Loucy (cell line): ENCODE measurements at regions not wholly inside any gene's neighbourhood (a gene's known extent, or its start where the extent isn't known, plus 50 kb on each side); places are given as distances from the start of the nearest gene placed in this dataset.
A peak's percentile ranks its signal among the peaks of the same experiment; 100 is the strongest.

Experiments used
- H2AFZ ChIP-seq: fragments of 200-600 bp; sonication (generic); 2 replicates; pipeline ENCODE4 v1.6.0; 2016; ENCODE audit warnings: antibody characterized with exemption, mild to moderate bottlenecking, low read length, moderate library complexity
- H3F3A ChIP-seq: fragments of 200-600 bp; 2 replicates; pipeline ENCODE4 v1.6.0; 2016; ENCODE audit warnings: antibody characterized with exemption, low read depth, mild to moderate bottlenecking
- H3K27me3 ChIP-seq: fragments of 200-600 bp; sonication (generic); 2 replicates; pipeline ENCODE4 v1.6.1; 2014; ENCODE audit warnings: low read length, mild to moderate bottlenecking; ENCODE audit not compliant: insufficient read depth, poor library complexity, severe bottlenecking
- H3K36me3 ChIP-seq: fragments of 200-600 bp; sonication (generic); 2 replicates; pipeline ENCODE4 v1.6.1; 2016; ENCODE audit warnings: low read length; ENCODE audit not compliant: insufficient read depth
- H3K4me1 ChIP-seq: fragments of 200-600 bp; sonication (generic); 2 replicates; pipeline ENCODE4 v1.5.1; 2014; ENCODE audit warnings: low read length, mild to moderate bottlenecking; ENCODE audit not compliant: insufficient read depth, poor library complexity, severe bottlenecking
- H3K4me2 ChIP-seq: fragments of 200-600 bp; sonication (generic); 2 replicates; pipeline ENCODE4 v1.6.0; 2014; ENCODE audit warnings: antibody characterized with exemption, low read length, low read depth, mild to moderate bottlenecking; ENCODE audit not compliant: poor library complexity, severe bottlenecking
- H3K4me3 ChIP-seq: fragments of 200-600 bp; sonication (generic); 2 replicates; pipeline ENCODE4 v1.5.1; 2014; ENCODE audit warnings: low read length, mild to moderate bottlenecking, mixed read lengths; ENCODE audit not compliant: poor library complexity, severe bottlenecking
- H3K79me2 ChIP-seq: fragments of 200-600 bp; sonication (generic); 2 replicates; pipeline ENCODE4 v1.6.1; 2014; ENCODE audit warnings: low read length; ENCODE audit not compliant: insufficient read depth
- H3K9ac ChIP-seq: fragments of 200-600 bp; sonication (generic); 2 replicates; pipeline ENCODE4 v1.6.0; 2014; ENCODE audit warnings: mild to moderate bottlenecking, low read depth, low read length, moderate library complexity; ENCODE audit not compliant: poor library complexity, severe bottlenecking
- H3K9me2 ChIP-seq: fragments of 200-600 bp; sonication (generic); replicated peaks from 2 replicates; pipeline ENCODE4 v1.6.1; 2016; ENCODE audit warnings: low read depth, low read length, mixed read lengths
- H3K9me3 ChIP-seq: fragments of 200-600 bp; sonication (generic); 2 replicates; pipeline ENCODE4 v1.6.1; 2014; ENCODE audit warnings: mild to moderate bottlenecking, antibody characterized with exemption, low read length, low read depth; ENCODE audit not compliant: insufficient read depth
- H4K20me1 ChIP-seq: fragments of 200-600 bp; sonication (generic); 2 replicates; pipeline ENCODE4 v1.6.0; 2014; ENCODE audit warnings: antibody characterized with exemption, low read length, mild to moderate bottlenecking; ENCODE audit not compliant: insufficient read depth, poor library complexity, severe bottlenecking
- EZH2phosphoT487 ChIP-seq: fragments of 200-600 bp; IDR thresholded peaks from 2 replicates; pipeline ENCODE4 v1.6.1; 2018; ENCODE audit warnings: antibody characterized with exemption, mild to moderate bottlenecking, moderate library complexity, borderline replicate concordance
- TF ChIP-seq, protein P1 (sequence below): fragments of 200-600 bp; sonication (generic); conservative IDR thresholded peaks from 2 replicates; pipeline ENCODE4 v1.5.1; 2014; ENCODE audit warnings: mild to moderate bottlenecking, antibody characterized with exemption, low read length

DNA sequence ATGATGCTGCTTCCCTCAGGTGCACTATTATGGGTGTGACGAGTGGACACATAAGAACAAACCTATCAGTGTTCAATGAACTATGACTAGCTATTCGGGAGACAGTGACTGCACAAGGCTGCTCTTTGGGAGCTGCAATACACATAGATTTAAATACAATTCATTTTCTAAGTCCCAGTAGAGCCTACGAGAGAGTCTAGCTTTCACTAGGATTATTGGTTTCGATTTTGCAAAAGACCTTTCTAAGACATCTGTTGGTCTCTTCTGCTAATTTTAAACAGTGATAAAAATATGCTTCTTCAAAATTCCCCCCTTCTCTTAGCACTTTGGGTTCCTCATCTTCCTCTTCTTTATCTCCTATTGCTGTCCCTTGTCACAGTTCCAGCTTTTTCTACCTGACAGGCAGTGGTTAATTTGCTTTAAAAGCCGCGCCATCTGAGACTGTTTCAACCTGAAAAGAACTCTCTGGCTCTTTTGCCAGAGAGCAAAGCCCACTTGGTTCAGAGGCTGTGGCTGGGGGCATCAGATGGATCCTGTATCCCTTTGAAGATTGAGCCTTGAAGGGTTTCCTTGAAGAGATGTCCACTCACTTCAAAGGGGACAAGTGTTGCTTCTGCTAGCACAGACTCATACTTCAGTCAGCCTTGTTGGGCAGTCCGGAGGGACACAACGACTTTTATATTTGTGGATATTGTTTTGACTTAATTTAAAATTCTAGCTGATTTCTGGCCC, 241.5 kb downstream of the MAN2A1 start:
- peaks cover 14% of the 10 kb centered on the region for H3K4me1 ChIP-seq
- no peaks in the 10 kb centered on the region for H3K79me2 ChIP-seq
- H3K27me3 ChIP-seq: no peaks in the 10 kb centered on the region
- H3K9ac ChIP-seq: no peak overlapping the region
- no peak overlapping the region for H2AFZ ChIP-seq
- H3K36me3 ChIP-seq: no peaks in the 10 kb centered on the region
- no peaks in the 10 kb centered on the region for H4K20me1 ChIP-seq
- H3K4me2 ChIP-seq: peak overlapping the region; percentile 44
- H3K9me2 ChIP-seq: no peaks in the 10 kb centered on the region
- H3K4me3 ChIP-seq: no peak overlapping the region
- H3K9me3 ChIP-seq: no peaks in the 10 kb centered on the region
- TF ChIP-seq EZH2phosphoT487: no peak
- TF ChIP-seq, protein P1, sequence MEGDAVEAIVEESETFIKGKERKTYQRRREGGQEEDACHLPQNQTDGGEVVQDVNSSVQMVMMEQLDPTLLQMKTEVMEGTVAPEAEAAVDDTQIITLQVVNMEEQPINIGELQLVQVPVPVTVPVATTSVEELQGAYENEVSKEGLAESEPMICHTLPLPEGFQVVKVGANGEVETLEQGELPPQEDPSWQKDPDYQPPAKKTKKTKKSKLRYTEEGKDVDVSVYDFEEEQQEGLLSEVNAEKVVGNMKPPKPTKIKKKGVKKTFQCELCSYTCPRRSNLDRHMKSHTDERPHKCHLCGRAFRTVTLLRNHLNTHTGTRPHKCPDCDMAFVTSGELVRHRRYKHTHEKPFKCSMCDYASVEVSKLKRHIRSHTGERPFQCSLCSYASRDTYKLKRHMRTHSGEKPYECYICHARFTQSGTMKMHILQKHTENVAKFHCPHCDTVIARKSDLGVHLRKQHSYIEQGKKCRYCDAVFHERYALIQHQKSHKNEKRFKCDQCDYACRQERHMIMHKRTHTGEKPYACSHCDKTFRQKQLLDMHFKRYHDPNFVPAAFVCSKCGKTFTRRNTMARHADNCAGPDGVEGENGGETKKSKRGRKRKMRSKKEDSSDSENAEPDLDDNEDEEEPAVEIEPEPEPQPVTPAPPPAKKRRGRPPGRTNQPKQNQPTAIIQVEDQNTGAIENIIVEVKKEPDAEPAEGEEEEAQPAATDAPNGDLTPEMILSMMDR: no peak
- no peaks in the 10 kb centered on the region for H3F3A ChIP-seq

DNA sequence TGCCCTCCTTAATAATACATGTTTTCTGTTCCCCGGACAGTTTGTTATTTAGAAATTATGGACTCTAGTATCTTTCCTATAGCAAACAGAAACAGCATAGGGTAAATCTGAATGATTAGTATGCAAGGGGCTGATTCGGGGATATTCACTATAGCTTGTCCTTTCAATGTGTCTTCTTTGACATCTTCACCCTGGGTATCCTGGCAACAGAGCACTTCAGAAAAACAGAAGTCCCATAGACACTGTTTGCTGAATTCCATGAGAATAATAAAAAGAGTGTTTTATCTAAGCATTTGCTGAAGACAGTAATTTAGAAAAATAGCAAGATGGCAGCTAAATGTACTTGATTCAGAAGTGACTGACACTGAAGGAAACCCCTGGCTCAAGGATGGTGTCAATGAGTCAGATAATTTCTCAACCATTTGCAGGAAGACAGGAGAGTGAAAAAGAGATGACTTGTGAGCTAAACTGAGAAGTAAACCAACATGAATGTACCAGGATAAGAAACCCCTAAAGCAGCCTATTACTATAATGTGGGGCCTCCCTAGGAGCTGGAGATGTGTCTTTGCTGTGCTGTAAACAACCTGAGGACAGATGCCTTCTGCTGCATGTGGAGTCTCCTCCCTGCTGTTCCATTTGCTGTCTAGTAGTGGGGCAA, 246.2 kb downstream of the MAN2A1 start:
- Histone ChIP-seq H3K36me3 (no peaks in the 10 kb centered on the region), H2AFZ (no peak overlapping the region), H4K20me1 (no peaks in the 10 kb centered on the region), H3K27me3 (no peaks in the 10 kb centered on the region), H3K4me2 (no peak overlapping the region), H3K9ac (no peak overlapping the region), H3K79me2 (no peaks in the 10 kb centered on the region), H3F3A (no peaks in the 10 kb centered on the region), H3K9me3 (no peaks in the 10 kb centered on the region), H3K4me3 (no peak overlapping the region), H3K4me1 (peaks cover 8% of the 10 kb centered on the region), H3K9me2 (no peaks in the 10 kb centered on the region)
- no peak for TF ChIP-seq EZH2phosphoT487
- TF ChIP-seq, protein P1: no peak

DNA sequence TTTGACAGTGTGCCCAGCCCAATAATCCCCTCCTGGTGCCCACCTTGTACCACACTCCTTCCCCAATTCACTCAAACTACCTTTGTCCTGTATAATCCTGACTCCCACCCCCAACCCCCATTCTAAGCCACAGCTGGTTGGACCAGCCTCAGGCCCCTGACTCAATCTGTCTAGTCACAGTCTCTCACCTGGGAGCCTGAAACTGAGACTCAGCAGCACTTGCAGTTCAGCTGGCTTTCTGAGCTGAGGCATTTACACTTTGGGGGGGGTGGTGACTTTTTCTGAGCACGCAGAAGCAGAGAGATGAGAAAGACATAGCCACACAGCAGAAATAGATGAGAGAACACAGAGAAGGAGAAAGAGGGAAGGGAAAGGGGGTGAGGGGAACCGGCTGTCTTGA, 247.3 kb downstream of the MAN2A1 start:
- H3K9me2 ChIP-seq: no peaks in the 10 kb centered on the region
- H3K79me2 ChIP-seq: no peaks in the 10 kb centered on the region
- H4K20me1 ChIP-seq: no peaks in the 10 kb centered on the region
- no peaks in the 10 kb centered on the region for H3K9me3 ChIP-seq
- H3K9ac ChIP-seq: no peak overlapping the region
- no peaks in the 10 kb centered on the region for H3K36me3 ChIP-seq
- TF ChIP-seq EZH2phosphoT487: no peak
- TF ChIP-seq, protein P1: no peak
- H2AFZ ChIP-seq: no peak overlapping the region
- H3F3A ChIP-seq: no peaks in the 10 kb centered on the region
- H3K4me3 ChIP-seq: no peak overlapping the region
- H3K4me1 ChIP-seq: peaks cover 5% of the 10 kb centered on the region
- no peak overlapping the region for H3K4me2 ChIP-seq
- H3K27me3 ChIP-seq: no peaks in the 10 kb centered on the region
